ENCODE measurements at regions not wholly inside any gene's neighbourhood (a gene's known extent, or its start where the extent isn't known, plus 50 kb on each side); places are given as distances from the start of the nearest gene placed in this dataset.

DNA sequence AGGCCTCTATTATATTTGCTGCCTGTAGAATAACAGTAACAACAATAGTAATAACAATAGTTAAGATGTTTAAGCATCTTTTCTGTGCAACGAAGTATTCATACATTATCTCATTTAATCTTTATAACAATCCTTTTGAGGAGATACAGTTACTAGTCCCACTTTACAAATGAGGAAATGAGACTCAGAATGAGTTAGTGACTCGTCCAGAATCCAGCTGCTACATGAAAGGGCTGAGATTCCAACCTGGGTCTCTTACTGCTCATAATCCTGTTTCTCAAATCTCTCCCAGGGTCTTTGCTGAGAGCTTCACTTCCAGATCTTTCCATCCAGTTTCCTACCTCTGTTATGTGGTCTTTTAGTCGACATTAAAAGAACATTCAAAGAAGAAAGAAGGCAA lies 173.7 kb upstream of the TMPO start:
- DNase-seq, result no peak
- Mint-ChIP-seq H3K27me3 (peaks cover 31% of the 10 kb centered on the region), H3K27ac (no peak overlapping the region), H3K4me3 (no peak overlapping the region), H3K4me1 (no peaks in the 10 kb centered on the region), H3K9me3 (ENCODE audit: low read depth) (no peaks in the 10 kb centered on the region), H3K36me3 (no peaks in the 10 kb centered on the region)
- CTCF ChIA-PET, result no interaction called here
- no peak for ATAC-seq

DNA sequence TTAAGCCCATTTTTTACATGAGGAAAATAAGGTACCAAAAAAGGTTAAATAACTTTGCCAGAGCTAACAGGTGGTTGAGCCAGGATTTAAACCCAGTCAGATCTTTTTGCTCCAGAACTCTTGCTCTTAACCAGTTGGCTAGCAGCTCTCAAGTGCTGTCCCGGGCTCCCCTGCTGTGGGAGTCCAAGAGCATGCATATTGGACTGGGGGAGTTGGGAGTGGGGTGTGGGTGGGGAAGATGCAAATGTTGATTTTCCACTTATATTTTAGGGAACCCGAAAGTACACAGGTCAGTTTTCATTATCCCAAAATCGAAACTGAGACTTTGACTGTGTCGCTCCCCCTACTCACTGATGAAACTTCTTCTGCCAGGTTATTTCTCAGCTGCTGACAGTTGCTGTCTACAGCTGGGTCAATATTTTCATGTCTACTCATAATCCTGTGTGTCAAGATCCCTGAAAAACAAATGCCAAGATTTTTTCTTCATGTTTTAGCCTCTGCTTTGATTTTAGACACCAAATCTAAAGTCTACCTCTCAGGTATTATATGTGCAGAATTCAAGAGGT lies 172.3 kb upstream of the TMPO start:
- Mint-ChIP-seq H3K4me1 (no peaks in the 10 kb centered on the region), H3K9me3 (ENCODE audit: low read depth) (no peaks in the 10 kb centered on the region), H3K27me3 (peaks cover 26% of the 10 kb centered on the region), H3K4me3 (no peak overlapping the region), H3K27ac (no peak overlapping the region), H3K36me3 (no peaks in the 10 kb centered on the region)
- ATAC-seq (no peak), DNase-seq (no peak)
- CTCF ChIA-PET, result no interaction called here

DNA sequence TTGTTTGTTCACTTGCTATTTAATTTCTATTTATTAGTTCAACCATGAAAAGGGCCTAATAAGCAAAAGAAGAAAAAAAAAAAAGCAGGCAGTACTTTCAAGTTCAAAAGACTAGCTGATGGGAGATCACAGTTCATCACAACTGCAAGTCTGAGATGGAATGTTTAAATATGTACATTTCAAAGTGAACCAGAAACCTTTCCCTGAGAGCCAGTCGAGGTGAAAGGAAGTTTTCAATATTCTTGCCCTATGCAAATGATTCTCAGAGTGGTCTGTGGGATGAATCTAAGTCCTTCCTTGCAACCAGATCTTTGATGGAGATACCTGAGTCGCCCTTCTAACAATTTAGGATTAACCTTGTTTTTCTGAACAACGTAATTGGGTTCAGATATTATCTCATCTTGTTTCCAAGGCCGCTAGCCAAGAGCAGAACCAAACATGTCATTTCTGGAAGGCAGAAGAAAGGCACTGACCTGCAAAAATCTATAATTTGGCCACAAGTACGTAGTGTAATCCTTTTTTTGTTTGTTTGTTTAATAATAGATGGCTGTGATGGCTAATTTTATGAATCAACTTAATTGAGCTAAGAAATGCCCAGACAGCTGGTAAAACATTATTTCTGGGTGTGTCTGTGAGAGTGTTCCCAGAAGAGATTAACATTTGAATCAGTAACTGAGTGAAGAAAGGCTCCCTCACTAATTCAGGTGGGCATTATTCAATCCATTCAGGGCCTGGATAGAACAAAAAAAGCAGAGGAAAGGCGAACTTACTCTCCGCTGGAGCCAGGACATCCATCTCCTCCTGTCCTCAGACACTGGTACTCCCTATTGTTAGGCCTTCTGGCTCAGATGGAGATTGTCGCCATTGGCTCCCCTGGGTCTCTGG lies 171.1 kb upstream of the TMPO start:
- CTCF ChIA-PET, result no interaction called here
- H3K4me1 Mint-ChIP-seq, result no peaks in the 10 kb centered on the region
- no peaks in the 10 kb centered on the region for H3K9me3 Mint-ChIP-seq (ENCODE audit: low read depth)
- peaks cover 24% of the 10 kb centered on the region for H3K27me3 Mint-ChIP-seq
- H3K27ac Mint-ChIP-seq, result no peak overlapping the region
- DNase-seq (no peak), ATAC-seq (no peak)
- no peaks in the 10 kb centered on the region for H3K36me3 Mint-ChIP-seq
- no peak overlapping the region for H3K4me3 Mint-ChIP-seq

DNA sequence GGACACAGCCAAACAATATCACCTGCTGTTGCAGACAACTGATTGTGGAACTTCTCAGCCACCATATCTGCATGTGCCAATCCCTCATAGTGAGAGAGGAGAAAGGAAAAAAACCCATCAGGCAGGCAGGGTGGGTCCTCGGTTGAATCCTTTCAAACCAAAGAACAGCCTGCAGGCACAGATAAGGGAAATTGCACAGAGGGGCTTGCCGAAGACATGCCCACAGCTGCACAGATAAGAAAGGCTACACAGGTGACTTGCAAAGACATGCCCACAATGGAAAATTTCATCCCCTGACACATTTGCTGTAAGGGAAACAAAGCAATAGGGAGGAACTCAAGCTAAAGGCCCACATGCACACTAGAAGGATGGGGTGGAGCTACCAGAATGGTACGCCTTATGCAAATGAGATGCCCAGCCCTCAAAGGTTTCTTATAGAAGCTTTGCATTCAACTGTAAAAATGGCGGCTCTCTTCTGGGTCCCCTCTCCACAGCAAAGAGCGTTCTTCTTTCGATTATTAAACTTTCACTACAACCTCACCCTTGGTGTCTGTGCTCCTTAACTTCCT lies 170.0 kb upstream of the TMPO start:
- peaks cover 32% of the 10 kb centered on the region for H3K27me3 Mint-ChIP-seq
- no peaks in the 10 kb centered on the region for H3K36me3 Mint-ChIP-seq
- no peak overlapping the region for H3K4me3 Mint-ChIP-seq
- H3K9me3 Mint-ChIP-seq (ENCODE audit: low read depth), result no peaks in the 10 kb centered on the region
- H3K27ac Mint-ChIP-seq, result no peak overlapping the region
- ATAC-seq (no peak), DNase-seq (no peak)
- CTCF ChIA-PET, result no interaction called here
- H3K4me1 Mint-ChIP-seq, result no peaks in the 10 kb centered on the region

DNA sequence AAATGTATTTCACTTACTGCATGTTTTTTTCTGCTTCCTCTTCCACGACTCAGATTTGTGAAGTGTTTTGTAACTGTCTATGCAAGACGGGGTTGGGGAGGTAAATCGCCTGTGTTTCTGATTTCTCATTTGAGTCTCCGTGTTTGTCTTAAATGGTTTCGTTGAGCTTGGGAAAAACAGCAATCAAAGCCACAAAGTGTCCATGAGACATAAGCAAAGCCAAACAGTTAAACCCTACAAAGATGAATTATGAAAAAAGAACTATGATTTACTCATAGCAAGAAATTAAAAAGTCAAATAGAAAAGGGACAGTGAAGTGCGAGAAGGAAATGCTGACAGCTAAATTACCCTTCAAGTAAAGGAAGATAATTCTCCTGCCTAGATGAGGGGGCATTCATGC lies 164.3 kb upstream of the TMPO start:
- Mint-ChIP-seq H3K4me1 (peaks cover 14% of the 10 kb centered on the region), H3K4me3 (no peak overlapping the region), H3K27me3 (peaks cover 27% of the 10 kb centered on the region), H3K36me3 (no peaks in the 10 kb centered on the region), H3K27ac (no peak overlapping the region), H3K9me3 (ENCODE audit: low read depth) (no peaks in the 10 kb centered on the region)
- ATAC-seq (no peak), DNase-seq (no peak)
- CTCF ChIA-PET, result interaction anchor here (1.2 kb wide), 1 partner anchor 48 kb away, joined by 3 read pairs; no protein-coding TSS in a partner anchor

DNA sequence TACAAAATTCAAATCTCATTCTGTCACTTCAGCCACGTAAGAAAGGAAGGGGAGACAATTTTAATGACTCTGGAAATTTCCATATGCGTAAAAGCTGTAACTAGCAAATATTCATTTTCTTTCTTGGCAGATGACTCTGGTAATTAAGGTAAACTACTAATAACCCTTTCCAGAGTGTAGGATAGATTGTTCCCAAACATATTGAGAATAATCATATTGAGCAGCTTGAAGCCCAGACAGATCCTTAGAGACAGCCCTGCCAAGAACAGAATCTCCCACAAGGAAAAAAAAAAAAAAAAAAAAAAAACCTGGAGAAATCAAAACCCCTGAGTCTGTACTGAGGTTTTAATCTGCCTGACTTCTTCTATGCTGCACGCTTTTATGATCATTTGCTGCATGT lies 163.6 kb upstream of the TMPO start:
- CTCF ChIA-PET, result interaction anchor here (1.2 kb wide), 1 partner anchor 47 kb away, joined by 3 read pairs; no protein-coding TSS in a partner anchor
- DNase-seq, result no peak
- ATAC-seq, result no peak
- no peak overlapping the region for H3K27ac Mint-ChIP-seq
- no peaks in the 10 kb centered on the region for H3K9me3 Mint-ChIP-seq (ENCODE audit: low read depth)
- peaks cover 14% of the 10 kb centered on the region for H3K4me1 Mint-ChIP-seq
- H3K27me3 Mint-ChIP-seq, result peaks cover 29% of the 10 kb centered on the region
- no peak overlapping the region for H3K4me3 Mint-ChIP-seq
- H3K36me3 Mint-ChIP-seq, result no peaks in the 10 kb centered on the region

DNA sequence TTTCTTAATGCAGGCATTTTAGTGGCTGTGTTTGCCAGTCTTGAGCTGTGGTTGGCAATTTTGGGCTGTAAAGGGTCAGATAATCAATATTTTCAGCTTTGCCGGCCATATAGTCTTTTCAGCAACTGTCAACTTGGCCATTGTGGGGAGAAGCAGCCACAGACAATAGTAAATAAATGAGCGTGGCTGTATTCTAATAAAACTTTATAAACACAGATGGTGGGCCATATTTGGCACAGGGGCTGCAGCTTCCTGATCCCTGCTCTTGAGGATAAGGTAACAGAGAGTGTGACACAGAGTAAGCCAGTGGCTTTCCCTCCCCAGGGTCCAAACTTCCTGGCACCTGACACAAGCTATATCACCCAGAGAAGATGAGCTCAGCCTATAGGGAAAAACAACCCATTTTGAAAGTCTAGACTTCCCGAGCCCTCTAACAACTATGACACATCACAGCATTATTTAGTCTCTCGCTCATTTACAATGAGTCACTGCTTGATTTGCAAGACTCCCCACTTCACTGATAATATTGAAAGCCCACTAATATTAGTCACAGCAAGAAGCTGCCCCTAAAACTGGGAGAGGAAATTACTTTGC lies 163.1 kb upstream of the TMPO start:
- CTCF ChIA-PET, result no interaction called here
- Mint-ChIP-seq H3K27me3 (peaks cover 33% of the 10 kb centered on the region), H3K27ac (no peak overlapping the region), H3K4me3 (no peak overlapping the region), H3K9me3 (ENCODE audit: low read depth) (no peaks in the 10 kb centered on the region), H3K36me3 (no peaks in the 10 kb centered on the region), H3K4me1 (peaks cover 14% of the 10 kb centered on the region)
- ATAC-seq (peak; percentile 49), DNase-seq (no peak)

DNA sequence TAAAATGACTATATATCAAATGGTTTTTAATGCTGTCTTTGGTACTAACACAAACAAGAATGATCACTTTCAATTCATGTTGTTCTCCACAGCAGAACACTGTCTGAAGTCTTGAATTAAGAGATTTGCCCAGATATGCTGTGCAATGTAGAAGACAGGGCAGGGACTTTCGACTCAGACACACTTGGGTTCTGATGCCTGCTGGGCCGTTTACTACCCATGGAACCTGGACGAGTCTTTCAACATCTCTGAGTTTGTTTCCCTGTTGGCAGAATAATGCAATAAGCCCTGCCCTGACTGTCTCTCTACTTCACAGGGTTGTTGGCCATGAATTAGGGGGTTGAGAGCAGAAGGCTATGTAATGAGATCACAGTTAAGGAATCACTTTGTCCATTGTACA lies 162.6 kb upstream of the TMPO start:
- Mint-ChIP-seq H3K4me3 (no peak overlapping the region), H3K9me3 (ENCODE audit: low read depth) (no peaks in the 10 kb centered on the region), H3K27ac (no peak overlapping the region), H3K4me1 (peaks cover 14% of the 10 kb centered on the region), H3K27me3 (peaks cover 36% of the 10 kb centered on the region), H3K36me3 (no peaks in the 10 kb centered on the region)
- CTCF ChIA-PET, result no interaction called here
- DNase-seq (no peak), ATAC-seq (no peak)

DNA sequence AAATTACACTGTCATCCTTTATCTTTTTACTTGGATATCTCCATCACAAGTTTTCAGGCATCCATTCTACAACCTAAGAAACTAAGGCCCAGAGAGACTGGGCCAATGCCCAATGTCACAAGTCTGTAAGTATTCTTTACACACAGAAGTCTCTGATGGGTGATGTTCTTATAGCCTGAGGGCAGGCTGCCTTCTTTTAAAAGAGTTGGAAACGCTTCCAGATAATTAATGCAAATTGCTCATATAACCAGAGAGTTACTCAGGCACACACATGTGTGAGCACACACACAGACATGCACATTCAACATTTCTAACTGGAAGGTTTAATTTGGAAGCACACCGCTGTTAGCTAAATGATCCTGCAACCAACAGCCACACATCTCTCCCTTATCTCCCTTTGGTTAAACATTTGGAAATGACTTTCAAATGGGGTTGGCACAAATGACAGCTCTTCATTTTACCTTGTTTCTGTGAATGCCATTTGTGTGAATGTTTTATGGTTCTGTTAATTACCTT lies 160.8 kb upstream of the TMPO start:
- ATAC-seq (no peak), DNase-seq (no peak)
- H3K4me3 Mint-ChIP-seq, result no peak overlapping the region
- H3K27ac Mint-ChIP-seq, result no peak overlapping the region
- H3K36me3 Mint-ChIP-seq, result no peaks in the 10 kb centered on the region
- CTCF ChIA-PET, result no interaction called here
- no peaks in the 10 kb centered on the region for H3K9me3 Mint-ChIP-seq (ENCODE audit: low read depth)
- peaks cover 14% of the 10 kb centered on the region for H3K4me1 Mint-ChIP-seq
- peaks cover 46% of the 10 kb centered on the region for H3K27me3 Mint-ChIP-seq

DNA sequence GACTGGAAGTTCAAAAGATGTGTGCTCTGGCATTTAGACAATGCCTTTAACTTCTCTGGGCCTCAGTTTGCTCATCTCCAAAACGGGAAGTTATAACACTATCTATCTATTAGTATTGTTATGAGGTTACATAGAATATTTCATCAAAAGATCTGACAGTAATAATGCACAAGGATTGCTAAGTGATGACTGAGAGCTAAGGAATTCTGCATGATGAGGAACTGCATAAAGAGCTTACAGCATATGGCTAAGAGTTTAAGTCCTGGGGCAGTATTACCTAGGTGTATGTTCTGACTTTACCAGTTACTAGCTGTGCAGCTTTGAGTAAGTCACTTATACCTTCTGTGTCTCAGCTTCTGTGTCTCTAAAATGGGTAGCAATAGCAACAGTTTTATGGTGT lies 160.1 kb upstream of the TMPO start:
- peaks cover 40% of the 10 kb centered on the region for H3K27me3 Mint-ChIP-seq
- DNase-seq (no peak), ATAC-seq (no peak)
- H3K9me3 Mint-ChIP-seq (ENCODE audit: low read depth), result no peaks in the 10 kb centered on the region
- CTCF ChIA-PET, result no interaction called here
- H3K36me3 Mint-ChIP-seq, result no peaks in the 10 kb centered on the region
- H3K27ac Mint-ChIP-seq, result no peak overlapping the region
- peaks cover 14% of the 10 kb centered on the region for H3K4me1 Mint-ChIP-seq
- H3K4me3 Mint-ChIP-seq, result no peak overlapping the region

DNA sequence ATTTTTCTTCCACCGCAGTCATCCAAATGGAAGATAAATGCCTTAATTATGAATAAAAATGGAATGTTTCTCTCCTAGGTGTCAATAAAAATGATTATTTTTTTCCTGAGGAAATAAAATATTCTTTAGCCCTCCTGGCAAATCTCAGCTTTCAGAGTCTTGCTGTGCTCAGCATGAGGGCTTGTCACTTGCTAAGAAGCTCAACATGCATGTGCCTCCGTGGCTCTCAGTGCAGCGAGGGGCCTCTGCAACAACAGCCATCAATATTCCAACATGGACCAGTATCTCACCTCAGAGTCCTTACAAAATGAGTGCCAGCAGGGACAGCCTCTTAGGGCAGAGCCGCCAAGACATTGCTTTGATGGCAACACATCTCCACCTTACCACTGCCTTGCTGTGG lies 159.5 kb upstream of the TMPO start:
- Mint-ChIP-seq H3K27ac (no peak overlapping the region), H3K27me3 (peaks cover 37% of the 10 kb centered on the region), H3K36me3 (no peaks in the 10 kb centered on the region), H3K9me3 (ENCODE audit: low read depth) (no peaks in the 10 kb centered on the region), H3K4me3 (no peak overlapping the region), H3K4me1 (peaks cover 13% of the 10 kb centered on the region)
- CTCF ChIA-PET, result interaction anchor here (1.2 kb wide), 1 partner anchor 13 kb away, joined by 3 read pairs; no protein-coding TSS in a partner anchor
- no peak for ATAC-seq
- no peak for DNase-seq

DNA sequence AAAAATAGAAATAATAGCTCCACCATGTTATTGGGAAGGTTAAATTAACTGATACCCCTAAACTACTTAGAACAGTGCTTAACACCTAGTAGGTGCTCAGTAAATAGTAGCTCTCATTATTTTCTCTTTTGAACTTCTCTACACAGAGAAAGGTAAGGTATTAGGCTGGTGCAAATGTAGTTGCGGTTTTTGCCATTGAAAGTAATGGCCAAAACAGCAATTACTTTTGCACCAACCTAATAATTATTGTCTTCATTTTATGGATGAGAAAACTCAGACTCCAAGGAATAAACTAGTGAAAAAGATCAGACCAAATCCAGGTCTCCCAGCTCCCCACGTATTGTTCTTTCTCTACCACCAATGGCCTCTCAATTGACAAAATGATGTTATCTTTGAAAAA lies 157.2 kb upstream of the TMPO start:
- Mint-ChIP-seq H3K36me3 (no peaks in the 10 kb centered on the region), H3K9me3 (ENCODE audit: low read depth) (no peaks in the 10 kb centered on the region), H3K4me1 (peaks cover 2% of the 10 kb centered on the region), H3K27me3 (peaks cover 31% of the 10 kb centered on the region), H3K27ac (no peak overlapping the region), H3K4me3 (no peak overlapping the region)
- DNase-seq, result no peak
- CTCF ChIA-PET, result interaction anchor here (0.6 kb wide), 1 partner anchor 121 kb away, joined by 3 read pairs; no protein-coding TSS in a partner anchor
- no peak for ATAC-seq

DNA sequence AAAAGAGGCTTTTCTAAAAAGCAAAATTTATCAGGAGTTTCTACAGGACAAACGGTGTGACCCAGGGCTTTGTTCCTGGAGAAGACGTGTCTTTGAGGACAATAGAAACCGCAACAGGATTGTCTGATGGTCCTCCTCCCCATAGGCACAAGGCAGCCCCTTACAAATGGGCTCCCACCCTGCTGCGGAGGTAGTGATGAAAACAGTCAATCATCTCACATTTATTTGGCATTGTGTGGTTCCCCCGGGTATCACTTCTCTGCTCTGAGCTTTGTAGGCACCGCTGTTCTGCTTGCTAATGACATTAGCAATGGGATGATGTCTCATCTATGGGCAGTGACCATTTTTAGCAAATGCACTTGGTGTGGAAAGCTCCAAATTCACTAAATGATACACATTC lies 155.5 kb upstream of the TMPO start:
- Mint-ChIP-seq H3K4me1 (no peaks in the 10 kb centered on the region), H3K27me3 (peaks cover 40% of the 10 kb centered on the region), H3K4me3 (no peak overlapping the region), H3K9me3 (ENCODE audit: low read depth) (no peaks in the 10 kb centered on the region), H3K36me3 (no peaks in the 10 kb centered on the region), H3K27ac (no peak overlapping the region)
- DNase-seq (no peak), ATAC-seq (no peak)
- CTCF ChIA-PET, result interaction anchor here (0.8 kb wide), 1 partner anchor 11 kb away, joined by 3 read pairs; no protein-coding TSS in a partner anchor
